A204.1 (cell line): ENCODE measurements at regions not wholly inside any gene's neighbourhood (a gene's known extent, or its start where the extent isn't known, plus 50 kb on each side); places are given as distances from the start of the nearest gene placed in this dataset.

Source experiments
- FAIRE-seq: peaks from 2 replicates; lab custom pipeline; 2012; peaks lifted over from hg19 to GRCh38; lab: Jason Lieb, UNC

- FAIRE-seq, result no peak
Observed at GRCh38 chr5:130243641-130244040, 339.4 kb downstream of the CHSY3 start.

GRCh38 chr5:130237721-130238120, 333.5 kb downstream of the CHSY3 start:
- no peak for FAIRE-seq
